HepG2 (cell line): ENCODE measurements at regions not wholly inside any gene's neighbourhood (a gene's known extent, or its start where the extent isn't known, plus 50 kb on each side); places are given as distances from the start of the nearest gene placed in this dataset.

Source experiments
- ATAC-seq: fragments of 200-7000 bp; cut with Tn5 transposase; 3 replicates; pipeline ENCODE4 v1.9.1; 2020; ENCODE audit warnings: mild to moderate bottlenecking, moderate library complexity
- BruUV-seq: library from RNA; stranded (reverse); fragments of 400-500 nt; replicated peaks from 2 replicates; lab custom pipeline; 2021; lab: Mats Ljungman, UMichigan
- CTCF ChIA-PET: fragments of 300-600 bp; formaldehyde crosslinking; extraction: SDS; loops from one replicate; lab custom pipeline; 2021; ENCODE audit warnings: low total read pairs, inconsistent platforms, low intra/inter-chr PET ratio; lab: Yijun Ruan, JAX
- POLR2A ChIA-PET: fragments of 350-600 bp; sonication (Branson Sonifier 250); formaldehyde crosslinking; loops from one replicate; lab custom pipeline; 2020; ENCODE audit warnings: antibody characterized with exemption, inconsistent platforms; lab: Yijun Ruan, JAX
- DNase-seq: peaks from one replicate; pipeline ENCODE4 v3.0.0-alpha.2; 2015; ENCODE audit warnings: low spot score
- FAIRE-seq: peaks from 3 replicates; lab custom pipeline; 2011; peaks lifted over from hg19 to GRCh38; lab: Jason Lieb, UNC
- H2AFZ ChIP-seq: one replicate; pipeline ENCODE4 v1.6.1; 2011; ENCODE audit warnings: low read length, inconsistent platforms
- H3K27ac ChIP-seq: fragments of 300-600 bp; 3 replicates; pipeline ENCODE4 v1.8.0; 2011; ENCODE audit warnings: mixed run types, mild to moderate bottlenecking, mixed read lengths, low read length, inconsistent platforms; ENCODE audit not compliant: insufficient read depth; ENCODE audit errors: extremely low read length
- H3K27me3 ChIP-seq, 2 experiments: fragments of 200-600 bp in 1 of 2; 2 replicates in 1 of 2; 3 replicates in 1 of 2; pipeline versions ENCODE4 v1.6.0 to v1.8.0; 2011; ENCODE audit warnings: low read length in 2 of 2, mild to moderate bottlenecking in 2 of 2, moderate library complexity in 2 of 2, inconsistent platforms in 1 of 2; ENCODE audit not compliant: insufficient read depth in 2 of 2, control insufficient read depth in 1 of 2
- H3K36me3 ChIP-seq, 2 experiments: fragments of 200-600 bp in 1 of 2; replicated peaks in 1 of 2; 2 replicates in 1 of 2; 3 replicates in 1 of 2; pipeline versions ENCODE4 v1.5.1 to v1.8.0; 2011; ENCODE audit warnings: low read length in 2 of 2, inconsistent platforms in 1 of 2; ENCODE audit not compliant: insufficient read depth in 2 of 2, control insufficient read depth in 1 of 2
- H3K4me1 ChIP-seq: 2 replicates; pipeline ENCODE4 v1.5.1; 2012; ENCODE audit warnings: low read length, inconsistent platforms; ENCODE audit not compliant: insufficient read depth
- H3K4me2 ChIP-seq: 2 replicates; pipeline ENCODE4 v1.6.0; 2011; ENCODE audit warnings: low read depth, low read length, inconsistent platforms
- H3K4me3 ChIP-seq, 3 experiments: fragments of 200-600 bp in 1 of 3; sonication (generic), shearing (Covaris generic) in 1 of 3; replicated peaks in 1 of 3; 2 replicates each; pipeline ENCODE4 v1.5.1; 2011 to 2016; ENCODE audit warnings: low read length in 3 of 3, inconsistent platforms in 2 of 3, low read depth in 2 of 3, mild to moderate bottlenecking in 2 of 3, control low read depth in 1 of 3, mixed read lengths in 1 of 3; ENCODE audit not compliant: insufficient read depth in 1 of 3
- H3K79me2 ChIP-seq: one replicate; pipeline ENCODE4 v1.6.1; 2011; ENCODE audit warnings: low read length, inconsistent platforms; ENCODE audit not compliant: insufficient read depth
- H3K9ac ChIP-seq: 2 replicates; pipeline ENCODE4 v1.6.0; 2011; ENCODE audit warnings: mild to moderate bottlenecking, low read depth, low read length, inconsistent platforms; ENCODE audit not compliant: insufficient read depth
- H3K9me3 ChIP-seq: 2 replicates; pipeline ENCODE4 v1.5.1; 2012; ENCODE audit warnings: mild to moderate bottlenecking, low read length
- H4K20me1 ChIP-seq: 2 replicates; pipeline ENCODE4 v1.6.0; 2011; ENCODE audit warnings: inconsistent platforms, mild to moderate bottlenecking, low read length, moderate library complexity; ENCODE audit not compliant: insufficient read depth
- CTCF ChIP-seq: sonication (generic); formaldehyde crosslinking; IDR thresholded peaks from 2 replicates; pipeline ENCODE4 v1.5.0; 2020; ENCODE audit warnings: mild to moderate bottlenecking, missing genetic modification reagents, moderate library complexity
- DPF2 ChIP-seq: sonication (generic); formaldehyde crosslinking; IDR thresholded peaks from 2 replicates; pipeline ENCODE4 v1.4.0; 2020; ENCODE audit warnings: mild to moderate bottlenecking, low read depth, missing genetic modification reagents, borderline replicate concordance
- IRX3 ChIP-seq: sonication (generic); formaldehyde crosslinking; IDR thresholded peaks from 2 replicates; pipeline ENCODE4 v1.8.1; 2023; ENCODE audit warnings: mild to moderate bottlenecking, low read depth, missing genetic modification reagents, borderline replicate concordance
- KAT8 ChIP-seq: IDR thresholded peaks from 2 replicates; pipeline ENCODE4 v1.6.1; 2016; ENCODE audit warnings: missing genetic modification reagents, missing compliant biosample characterization
- KDM2A ChIP-seq: sonication (generic); formaldehyde crosslinking; IDR thresholded peaks from 2 replicates; pipeline ENCODE4 v1.4.0; 2020; ENCODE audit warnings: low read depth, missing genetic modification reagents, borderline replicate concordance
- KLF9 ChIP-seq: IDR thresholded peaks from 2 replicates; pipeline ENCODE4 v1.6.1; 2016; ENCODE audit warnings: low read depth
- PAXIP1 ChIP-seq: sonication (generic); formaldehyde crosslinking; conservative IDR thresholded peaks from 2 replicates; pipeline ENCODE4 v1.4.0; 2020; ENCODE audit warnings: mild to moderate bottlenecking, missing genetic modification reagents, moderate library complexity
- SETDB1 ChIP-seq: sonication (generic); formaldehyde crosslinking; IDR thresholded peaks from 2 replicates; pipeline ENCODE4 v1.5.1; 2020; ENCODE audit warnings: missing genetic modification reagents, mild to moderate bottlenecking, borderline replicate concordance
- TSC22D2 ChIP-seq: sonication (generic); formaldehyde crosslinking; IDR thresholded peaks from 2 replicates; pipeline ENCODE4 v1.5.1; 2020; ENCODE audit warnings: missing genetic modification reagents, mild to moderate bottlenecking, borderline replicate concordance
- XRCC5 ChIP-seq: fragments of 200-400 bp; formaldehyde crosslinking; optimal IDR thresholded peaks from 2 replicates; pipeline ENCODE3; 2017; ENCODE audit warnings: mild to moderate bottlenecking, low read length
- ZFP37 ChIP-seq: sonication (generic); formaldehyde crosslinking; IDR thresholded peaks from 2 replicates; pipeline ENCODE4 v1.4.0; 2020; ENCODE audit warnings: missing genetic modification reagents, borderline replicate concordance
- ZNF331 ChIP-seq: sonication (generic); formaldehyde crosslinking; IDR thresholded peaks from 2 replicates; pipeline ENCODE4 v1.4.0; 2020; ENCODE audit warnings: missing genetic modification reagents
- ZNF350 ChIP-seq: sonication (generic); formaldehyde crosslinking; IDR thresholded peaks from 2 replicates; pipeline ENCODE4 v1.4.0; 2020; ENCODE audit warnings: mild to moderate bottlenecking, low read depth, missing genetic modification reagents, borderline replicate concordance
- ZNF543 ChIP-seq: sonication (generic); formaldehyde crosslinking; IDR thresholded peaks from 2 replicates; pipeline ENCODE4 v1.4.0; 2020; ENCODE audit warnings: mild to moderate bottlenecking, missing genetic modification reagents
- ZNF687 ChIP-seq: sonication (generic); formaldehyde crosslinking; IDR thresholded peaks from 2 replicates; pipeline ENCODE4 v1.5.1; 2020; ENCODE audit warnings: mild to moderate bottlenecking, missing genetic modification reagents, moderate library complexity
- WGBS: methylation state at CpG from one replicate; pipeline ENCODE4 v1.1.6; 2017; ENCODE audit warnings: low lambda C conversion rate; 5-methylcytosine and 5-hydroxymethylcytosine counted together
- in situ Hi-C: cut with HindIII; loops from 2 replicates; pipeline ENCODE4 v1.10.0; 2017; ENCODE audit warnings: low pct_unique_long_range_greater_than_20kb; ENCODE audit not compliant: extremely low pct_ligation_motif_present
- intact Hi-C: fragments of 100-400 bp; cut with micrococcal nuclease; formaldehyde crosslinking; loops from one replicate; pipeline ENCODE4 v1.10.0; 2022; ENCODE audit not compliant: unreplicated experiment

GRCh38 chr1:53393325-53393792 is 65.5 kb upstream of the LRP8 start:
- Histone ChIP-seq H3K4me2 (no peak overlapping the region), H3K27ac (no peak overlapping the region), H3K27me3 (peaks cover 4 to 34% of the 10 kb centered on the region in 2 experiments; a peak in 3 of 5 replicates), H3K4me3 (no peak overlapping the region), H4K20me1 (no peaks in the 10 kb centered on the region), H3K9me3 (no peaks in the 10 kb centered on the region), H3K36me3 (no peaks in the 10 kb centered on the region), H2AFZ (no peak overlapping the region), H3K79me2 (no peaks in the 10 kb centered on the region), H3K9ac (no peak overlapping the region), H3K4me1 (no peaks in the 10 kb centered on the region)
- POLR2A ChIA-PET = no interaction called here
- peak; percentile 43 for DNase-seq
- peak; percentile 91 for ATAC-seq
- WGBS = 50% methylated on average over 2 of the region's 10 CpGs
- CTCF ChIA-PET = interaction anchor here (0.6 to 3.6 kb wide), 3 partner anchors 90 to 127 kb away, joined by 3 to 47 read pairs (median 4); no protein-coding TSS in a partner anchor
- intact Hi-C loops (loop anchor here (1.0 kb wide), 1 partner anchor 115 kb away; no protein-coding TSS in a partner anchor), in situ Hi-C loops (loop anchor here (5.0 kb wide), 1 partner anchor 116 kb away; no protein-coding TSS in a partner anchor)
- FAIRE-seq = no peak
- no TSS peak for BruUV-seq
- TF ChIP-seq ZNF350 (0 out of 2 replicates have a peak, but pooled peaks have one; percentile 31), KAT8 (CRISPR knock-in tag) (peak; percentile 20; the same call in 1 of the 2 replicates), SETDB1 (CRISPR knock-in tag) (no peak), ZNF331 (CRISPR knock-in tag) (no peak), XRCC5 (peak; percentile 48), ZFP37 (CRISPR knock-in tag) (no peak), KDM2A (CRISPR knock-in tag) (peak; percentile 42; the same call in 1 of the 2 replicates), IRX3 (CRISPR knock-in tag) (no peak), ZNF543 (no peak), KLF9 (CRISPR knock-in tag) (no peak), ZNF687 (peak; percentile 27; the same call in 1 of the 2 replicates), TSC22D2 (CRISPR knock-in tag) (no peak), DPF2 (no peak), PAXIP1 (CRISPR knock-in tag) (no peak), CTCF (peak; percentile 92)
